HepG2 (cell line): ENCODE measurements at regions not wholly inside any gene's neighbourhood (a gene's known extent, or its start where the extent isn't known, plus 50 kb on each side); places are given as distances from the start of the nearest gene placed in this dataset.
A peak's percentile ranks its signal among the peaks of the same experiment; 100 is the strongest.

Experiments
- DBP ChIP-seq: sonication (generic); formaldehyde crosslinking; IDR thresholded peaks from 2 replicates; pipeline ENCODE4 v1.4.0; 2020; ENCODE audit warnings: missing genetic modification reagents; ENCODE audit errors: not compliant biosample characterization
- KAT7 ChIP-seq: IDR thresholded peaks from 2 replicates; pipeline ENCODE4 v1.6.1; 2018; ENCODE audit warnings: borderline replicate concordance, missing compliant biosample characterization
- TBP ChIP-seq: sonication (generic); formaldehyde crosslinking; IDR thresholded peaks from 2 replicates; pipeline ENCODE4 v1.5.0; 2020; ENCODE audit warnings: missing genetic modification reagents
- ZBTB8A ChIP-seq: sonication (generic); formaldehyde crosslinking; IDR thresholded peaks from 2 replicates; pipeline ENCODE4 v1.4.0; 2020; ENCODE audit warnings: mild to moderate bottlenecking, low read depth, missing genetic modification reagents, borderline replicate concordance
- ZC3H4 ChIP-seq: sonication (generic); formaldehyde crosslinking; IDR thresholded peaks from 2 replicates; pipeline ENCODE4 v1.4.0; 2020; ENCODE audit warnings: missing genetic modification reagents, borderline replicate concordance
- ZFP82 ChIP-seq: sonication (generic); formaldehyde crosslinking; IDR thresholded peaks from 2 replicates; pipeline ENCODE4 v1.5.1; 2020; ENCODE audit warnings: mild to moderate bottlenecking, missing genetic modification reagents, borderline replicate concordance
- ZFP91 ChIP-seq: sonication (generic); formaldehyde crosslinking; IDR thresholded peaks from 2 replicates; pipeline ENCODE4 v1.9.0; 2022; ENCODE audit warnings: missing genetic modification reagents, mild to moderate bottlenecking, borderline replicate concordance
- ZNF138 ChIP-seq: sonication (generic); formaldehyde crosslinking; IDR thresholded peaks from 2 replicates; pipeline ENCODE4 v1.5.0; 2020; ENCODE audit warnings: mild to moderate bottlenecking, low read depth, missing genetic modification reagents
- ZNF251 ChIP-seq: sonication (generic); formaldehyde crosslinking; IDR thresholded peaks from 2 replicates; pipeline ENCODE4 v1.9.0; 2021; ENCODE audit warnings: mild to moderate bottlenecking, missing genetic modification reagents
- ZNF407 ChIP-seq: sonication (generic); formaldehyde crosslinking; IDR thresholded peaks from one replicate; pipeline ENCODE4 v1.5.1; 2020; ENCODE audit warnings: mild to moderate bottlenecking, missing genetic modification reagents; ENCODE audit errors: not compliant biosample characterization
- ZNF430 ChIP-seq: sonication (generic); formaldehyde crosslinking; IDR thresholded peaks from 2 replicates; pipeline ENCODE4 v1.9.0; 2021; ENCODE audit warnings: mild to moderate bottlenecking, missing genetic modification reagents
- ZNF530 ChIP-seq: sonication (generic); formaldehyde crosslinking; IDR thresholded peaks from 2 replicates; pipeline ENCODE4 v1.5.0; 2020; ENCODE audit warnings: low read depth, mild to moderate bottlenecking, missing genetic modification reagents
- ZNF574 ChIP-seq: sonication (generic); formaldehyde crosslinking; IDR thresholded peaks from 2 replicates; pipeline ENCODE4 v1.4.0; 2020; ENCODE audit warnings: missing genetic modification reagents
- ZNF598 ChIP-seq: sonication (generic); formaldehyde crosslinking; IDR thresholded peaks from 2 replicates; pipeline ENCODE4 v1.5.1; 2020; ENCODE audit warnings: mild to moderate bottlenecking, missing genetic modification reagents, borderline replicate concordance
- ZNF782 ChIP-seq: sonication (generic); formaldehyde crosslinking; IDR thresholded peaks from 2 replicates; pipeline ENCODE4 v1.4.0; 2020; ENCODE audit warnings: missing genetic modification reagents, mild to moderate bottlenecking, borderline replicate concordance
- ZNF850 ChIP-seq: sonication (generic); formaldehyde crosslinking; conservative IDR thresholded peaks from 2 replicates; pipeline ENCODE4 v1.9.0; 2021; ENCODE audit warnings: mild to moderate bottlenecking, missing genetic modification reagents

GRCh38 chr17:28258347-28258887 is 60.6 kb upstream of the TMEM97 start (continued):
- TF ChIP-seq ZNF407 (CRISPR knock-in tag) (no peak), ZNF782 (CRISPR knock-in tag) (no peak), ZNF574 (CRISPR knock-in tag) (0 out of 2 replicates have a peak, but pooled peaks have one; percentile 35), ZNF138 (CRISPR knock-in tag) (no peak), ZNF850 (CRISPR knock-in tag) (no peak), ZC3H4 (CRISPR knock-in tag) (no peak), KAT7 (CRISPR knock-in tag) (no peak), TBP (CRISPR knock-in tag) (no peak), DBP (CRISPR knock-in tag) (no peak), ZNF598 (CRISPR knock-in tag) (no peak), ZNF430 (CRISPR knock-in tag) (no peak), ZFP91 (CRISPR knock-in tag) (peak; percentile 48; the same call in 1 of the 2 replicates), ZNF530 (CRISPR knock-in tag) (no peak), ZFP82 (CRISPR knock-in tag) (no peak), ZBTB8A (no peak), ZNF251 (CRISPR knock-in tag) (no peak)
